Keratinocyte (primary cell): ENCODE measurements at regions not wholly inside any gene's neighbourhood (a gene's known extent, or its start where the extent isn't known, plus 50 kb on each side); places are given as distances from the start of the nearest gene placed in this dataset.

Experiments used
- DNase-seq: peaks from one replicate; pipeline ENCODE4 v3.0.0-alpha.2; 2011; ENCODE audit warnings: low read depth, missing footprints, low spot score
- FAIRE-seq: peaks from 2 replicates; lab custom pipeline; 2011; peaks lifted over from hg19 to GRCh38; lab: Jason Lieb, UNC
- H2AFZ ChIP-seq: 2 replicates; pipeline ENCODE4 v1.6.0; 2012; ENCODE audit warnings: low read length, control low read depth, inconsistent platforms; ENCODE audit not compliant: control insufficient read depth
- H3K27ac ChIP-seq: 2 replicates; pipeline ENCODE4 v1.5.1; 2011; ENCODE audit warnings: low read length; ENCODE audit not compliant: control insufficient read depth, insufficient read depth
- H3K27me3 ChIP-seq: 3 replicates; pipeline ENCODE4 v1.6.0; 2011; ENCODE audit warnings: low read length; ENCODE audit not compliant: control insufficient read depth, insufficient read depth; ENCODE audit errors: extremely low read depth
- H3K36me3 ChIP-seq, 2 experiments: 2 replicates in 1 of 2; 3 replicates in 1 of 2; pipeline ENCODE4 v1.5.1; 2011; ENCODE audit warnings: low read length in 2 of 2, mild to moderate bottlenecking in 1 of 2; ENCODE audit not compliant: control insufficient read depth in 2 of 2, insufficient read depth in 2 of 2; ENCODE audit errors: extremely low read depth in 1 of 2
- H3K4me1 ChIP-seq: 3 replicates; pipeline ENCODE4 v1.5.1; 2011; ENCODE audit warnings: low read length; ENCODE audit not compliant: control insufficient read depth, insufficient read depth; ENCODE audit errors: extremely low read depth
- H3K4me2 ChIP-seq: 3 replicates; pipeline ENCODE4 v1.6.0; 2011; ENCODE audit warnings: low read depth, low read length; ENCODE audit not compliant: control insufficient read depth, insufficient read depth; ENCODE audit errors: extremely low read depth
- H3K4me3 ChIP-seq, 3 experiments: fragments of 200-600 bp in 1 of 3; sonication (generic) in 1 of 3; 2 replicates in 2 of 3; 3 replicates in 1 of 3; pipeline ENCODE4 v1.5.1; 2011 to 2016; ENCODE audit warnings: low read length in 3 of 3, mild to moderate bottlenecking in 3 of 3, control low read depth in 2 of 3, inconsistent platforms in 1 of 3, low read depth in 1 of 3, mixed read lengths in 1 of 3, mixed run types in 1 of 3, moderate library complexity in 1 of 3; ENCODE audit not compliant: control insufficient read depth in 2 of 3, insufficient read depth in 2 of 3; ENCODE audit errors: extremely low read depth in 1 of 3
- H3K79me2 ChIP-seq: 2 replicates; pipeline ENCODE4 v1.6.0; 2012; ENCODE audit warnings: low read length; ENCODE audit not compliant: control insufficient read depth, insufficient read depth
- H3K9ac ChIP-seq: 3 replicates; pipeline ENCODE4 v1.6.0; 2011; ENCODE audit warnings: low read length; ENCODE audit not compliant: control insufficient read depth, insufficient read depth; ENCODE audit errors: extremely low read depth
- H3K9me1 ChIP-seq: 3 replicates; pipeline ENCODE4 v1.6.0; 2011; ENCODE audit warnings: low read length; ENCODE audit not compliant: control insufficient read depth, insufficient read depth; ENCODE audit errors: extremely low read depth
- H3K9me3 ChIP-seq: 2 replicates; pipeline ENCODE4 v1.5.1; 2012; ENCODE audit warnings: low read depth, low read length; ENCODE audit not compliant: control insufficient read depth
- H4K20me1 ChIP-seq: 3 replicates; pipeline ENCODE4 v1.6.0; 2011; ENCODE audit warnings: low read length; ENCODE audit not compliant: control insufficient read depth, insufficient read depth; ENCODE audit errors: extremely low read depth
- CTCF ChIP-seq, 3 experiments: IDR thresholded peaks in 1 of 3; conservative IDR thresholded peaks in 1 of 3; optimal IDR thresholded peaks in 1 of 3; 2 replicates in 2 of 3; 3 replicates in 1 of 3; pipeline versions ENCODE3 to v1.5.1; 2011; ENCODE audit warnings: low read length in 3 of 3, mild to moderate bottlenecking in 3 of 3, moderate library complexity in 2 of 3, control low read depth in 1 of 3, inconsistent platforms in 1 of 3; ENCODE audit not compliant: insufficient read depth in 2 of 3; ENCODE audit errors: extremely low read depth in 1 of 3
- EZH2 ChIP-seq: IDR thresholded peaks from one replicate; pipeline ENCODE4 v1.6.1; 2012; ENCODE audit warnings: inconsistent platforms, mild to moderate bottlenecking, low read length, moderate library complexity
- dilution Hi-C: fragments of 300-500 bp; cut with MboI; formaldehyde crosslinking; loops from one replicate; pipeline ENCODE4 v1.7.0; 2020; ENCODE audit warnings: low sequenced_read_pairs; ENCODE audit not compliant: extremely low pct_ligation_motif_present

- dilution Hi-C loops, result no loop called here
- H3K36me3 ChIP-seq, result no peaks in the 10 kb centered on the region
- H3K4me2 ChIP-seq, result no peak overlapping the region
- H2AFZ ChIP-seq, result no peak overlapping the region
- no peak for FAIRE-seq
- H3K79me2 ChIP-seq, result no peaks in the 10 kb centered on the region
- no peaks in the 10 kb centered on the region for H3K9me1 ChIP-seq
- no peaks in the 10 kb centered on the region for H4K20me1 ChIP-seq
- no peak overlapping the region for H3K4me3 ChIP-seq
- H3K4me1 ChIP-seq, result no peaks in the 10 kb centered on the region
- H3K27ac ChIP-seq, result no peak overlapping the region
- DNase-seq, result no peak
- H3K9ac ChIP-seq, result no peak overlapping the region
- H3K27me3 ChIP-seq, result no peaks in the 10 kb centered on the region
- TF ChIP-seq EZH2 (no peak), CTCF (optimal IDR thresholded peaks at IDR 0.05 in 1 of 3, IDR thresholded peaks at IDR 0.05 in 1 of 3, conservative IDR thresholded peaks at IDR 0.05 in 1 of 3; ENCODE audit: extremely low read depth in 1 of 3, insufficient read depth in 2 of 3, low read length in 3 of 3) (no peak)
- H3K9me3 ChIP-seq, result no peaks in the 10 kb centered on the region
These were observed 145.6 kb upstream of the KLHL29 start for GRCh38 chr2:23239374-23239773.

GRCh38 chr2:23241121-23241520 lies 143.9 kb upstream of the KLHL29 start:
- Histone ChIP-seq H3K36me3 (no peaks in the 10 kb centered on the region), H3K79me2 (no peaks in the 10 kb centered on the region), H3K9me1 (no peaks in the 10 kb centered on the region), H3K9ac (no peak overlapping the region), H4K20me1 (no peaks in the 10 kb centered on the region), H3K4me1 (no peaks in the 10 kb centered on the region), H2AFZ (no peak overlapping the region), H3K27ac (no peak overlapping the region), H3K4me2 (no peak overlapping the region), H3K4me3 (no peak overlapping the region), H3K27me3 (no peaks in the 10 kb centered on the region), H3K9me3 (no peaks in the 10 kb centered on the region)
- dilution Hi-C loops, result no loop called here
- TF ChIP-seq EZH2 (no peak), CTCF (optimal IDR thresholded peaks at IDR 0.05 in 1 of 3, IDR thresholded peaks at IDR 0.05 in 1 of 3, conservative IDR thresholded peaks at IDR 0.05 in 1 of 3; ENCODE audit: extremely low read depth in 1 of 3, insufficient read depth in 2 of 3, low read length in 3 of 3) (no peak)
- no peak for FAIRE-seq
- DNase-seq, result no peak
